ENCODE measurements at regions not wholly inside any gene's neighbourhood (a gene's known extent, or its start where the extent isn't known, plus 50 kb on each side); places are given as distances from the start of the nearest gene placed in this dataset.

DNA sequence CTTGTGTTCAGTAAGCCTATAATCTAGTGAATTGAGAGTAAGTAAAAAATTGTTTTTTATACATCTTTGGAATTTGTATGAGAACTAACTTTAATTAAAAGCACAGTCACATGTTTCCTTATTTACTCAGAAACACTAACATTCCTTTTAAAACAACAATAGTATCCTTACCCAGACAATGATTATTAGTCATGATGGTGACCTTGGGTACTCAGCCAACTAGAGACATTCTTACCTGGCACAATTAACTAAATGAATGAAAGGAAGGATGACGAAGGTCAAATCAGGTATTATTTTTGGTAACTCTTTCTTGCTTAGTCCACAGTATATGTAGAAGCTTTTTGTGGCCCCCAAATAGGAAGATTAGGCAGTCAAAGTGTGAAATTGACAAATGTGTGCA lies 901.0 kb downstream of the FAT4 start:
- 55% methylated on average over 1 of the region's 1 CpG for WGBS
- TF ChIP-seq RAD21 (IDR thresholded peaks at IDR 0.05) (no peak), SP1 (IDR thresholded peaks at IDR 0.05) (no peak), NR2F2 (IDR thresholded peaks at IDR 0.05) (no peak), JUND (IDR thresholded peaks at IDR 0.05) (no peak), FOXA2 (IDR thresholded peaks at IDR 0.05) (no peak), GABPA (IDR thresholded peaks at IDR 0.05 in 1 of 2, conservative IDR thresholded peaks at IDR 0.05 in 1 of 2) (no peak), YY1 (IDR thresholded peaks at IDR 0.05) (no peak), EGR1 (IDR thresholded peaks at IDR 0.05; ENCODE audit: low read depth in 2 of 2) (no peak), HNF4A (conservative IDR thresholded peaks at IDR 0.05) (no peak), HNF4G (IDR thresholded peaks at IDR 0.05) (no peak), RXRA (IDR thresholded peaks at IDR 0.05) (no peak), FOXA1 (IDR thresholded peaks at IDR 0.05) (no peak), TAF1 (conservative IDR thresholded peaks at IDR 0.05) (no peak)
- TF ChIP-seq, protein P1, sequence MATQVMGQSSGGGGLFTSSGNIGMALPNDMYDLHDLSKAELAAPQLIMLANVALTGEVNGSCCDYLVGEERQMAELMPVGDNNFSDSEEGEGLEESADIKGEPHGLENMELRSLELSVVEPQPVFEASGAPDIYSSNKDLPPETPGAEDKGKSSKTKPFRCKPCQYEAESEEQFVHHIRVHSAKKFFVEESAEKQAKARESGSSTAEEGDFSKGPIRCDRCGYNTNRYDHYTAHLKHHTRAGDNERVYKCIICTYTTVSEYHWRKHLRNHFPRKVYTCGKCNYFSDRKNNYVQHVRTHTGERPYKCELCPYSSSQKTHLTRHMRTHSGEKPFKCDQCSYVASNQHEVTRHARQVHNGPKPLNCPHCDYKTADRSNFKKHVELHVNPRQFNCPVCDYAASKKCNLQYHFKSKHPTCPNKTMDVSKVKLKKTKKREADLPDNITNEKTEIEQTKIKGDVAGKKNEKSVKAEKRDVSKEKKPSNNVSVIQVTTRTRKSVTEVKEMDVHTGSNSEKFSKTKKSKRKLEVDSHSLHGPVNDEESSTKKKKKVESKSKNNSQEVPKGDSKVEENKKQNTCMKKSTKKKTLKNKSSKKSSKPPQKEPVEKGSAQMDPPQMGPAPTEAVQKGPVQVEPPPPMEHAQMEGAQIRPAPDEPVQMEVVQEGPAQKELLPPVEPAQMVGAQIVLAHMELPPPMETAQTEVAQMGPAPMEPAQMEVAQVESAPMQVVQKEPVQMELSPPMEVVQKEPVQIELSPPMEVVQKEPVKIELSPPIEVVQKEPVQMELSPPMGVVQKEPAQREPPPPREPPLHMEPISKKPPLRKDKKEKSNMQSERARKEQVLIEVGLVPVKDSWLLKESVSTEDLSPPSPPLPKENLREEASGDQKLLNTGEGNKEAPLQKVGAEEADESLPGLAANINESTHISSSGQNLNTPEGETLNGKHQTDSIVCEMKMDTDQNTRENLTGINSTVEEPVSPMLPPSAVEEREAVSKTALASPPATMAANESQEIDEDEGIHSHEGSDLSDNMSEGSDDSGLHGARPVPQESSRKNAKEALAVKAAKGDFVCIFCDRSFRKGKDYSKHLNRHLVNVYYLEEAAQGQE (IDR thresholded peaks at IDR 0.05), result no peak
- TF ChIP-seq, protein P2, sequence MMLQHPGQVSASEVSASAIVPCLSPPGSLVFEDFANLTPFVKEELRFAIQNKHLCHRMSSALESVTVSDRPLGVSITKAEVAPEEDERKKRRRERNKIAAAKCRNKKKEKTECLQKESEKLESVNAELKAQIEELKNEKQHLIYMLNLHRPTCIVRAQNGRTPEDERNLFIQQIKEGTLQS (IDR thresholded peaks at IDR 0.05), result no peak
- TF ChIP-seq, protein P3, sequence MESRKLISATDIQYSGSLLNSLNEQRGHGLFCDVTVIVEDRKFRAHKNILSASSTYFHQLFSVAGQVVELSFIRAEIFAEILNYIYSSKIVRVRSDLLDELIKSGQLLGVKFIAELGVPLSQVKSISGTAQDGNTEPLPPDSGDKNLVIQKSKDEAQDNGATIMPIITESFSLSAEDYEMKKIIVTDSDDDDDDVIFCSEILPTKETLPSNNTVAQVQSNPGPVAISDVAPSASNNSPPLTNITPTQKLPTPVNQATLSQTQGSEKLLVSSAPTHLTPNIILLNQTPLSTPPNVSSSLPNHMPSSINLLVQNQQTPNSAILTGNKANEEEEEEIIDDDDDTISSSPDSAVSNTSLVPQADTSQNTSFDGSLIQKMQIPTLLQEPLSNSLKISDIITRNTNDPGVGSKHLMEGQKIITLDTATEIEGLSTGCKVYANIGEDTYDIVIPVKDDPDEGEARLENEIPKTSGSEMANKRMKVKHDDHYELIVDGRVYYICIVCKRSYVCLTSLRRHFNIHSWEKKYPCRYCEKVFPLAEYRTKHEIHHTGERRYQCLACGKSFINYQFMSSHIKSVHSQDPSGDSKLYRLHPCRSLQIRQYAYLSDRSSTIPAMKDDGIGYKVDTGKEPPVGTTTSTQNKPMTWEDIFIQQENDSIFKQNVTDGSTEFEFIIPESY (IDR thresholded peaks at IDR 0.05), result no peak
- TF ChIP-seq, protein P4, sequence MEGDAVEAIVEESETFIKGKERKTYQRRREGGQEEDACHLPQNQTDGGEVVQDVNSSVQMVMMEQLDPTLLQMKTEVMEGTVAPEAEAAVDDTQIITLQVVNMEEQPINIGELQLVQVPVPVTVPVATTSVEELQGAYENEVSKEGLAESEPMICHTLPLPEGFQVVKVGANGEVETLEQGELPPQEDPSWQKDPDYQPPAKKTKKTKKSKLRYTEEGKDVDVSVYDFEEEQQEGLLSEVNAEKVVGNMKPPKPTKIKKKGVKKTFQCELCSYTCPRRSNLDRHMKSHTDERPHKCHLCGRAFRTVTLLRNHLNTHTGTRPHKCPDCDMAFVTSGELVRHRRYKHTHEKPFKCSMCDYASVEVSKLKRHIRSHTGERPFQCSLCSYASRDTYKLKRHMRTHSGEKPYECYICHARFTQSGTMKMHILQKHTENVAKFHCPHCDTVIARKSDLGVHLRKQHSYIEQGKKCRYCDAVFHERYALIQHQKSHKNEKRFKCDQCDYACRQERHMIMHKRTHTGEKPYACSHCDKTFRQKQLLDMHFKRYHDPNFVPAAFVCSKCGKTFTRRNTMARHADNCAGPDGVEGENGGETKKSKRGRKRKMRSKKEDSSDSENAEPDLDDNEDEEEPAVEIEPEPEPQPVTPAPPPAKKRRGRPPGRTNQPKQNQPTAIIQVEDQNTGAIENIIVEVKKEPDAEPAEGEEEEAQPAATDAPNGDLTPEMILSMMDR (IDR thresholded peaks at IDR 0.05; ENCODE audit: low read depth, low read length, missing input control), result no peak
- TF ChIP-seq, protein P5, sequence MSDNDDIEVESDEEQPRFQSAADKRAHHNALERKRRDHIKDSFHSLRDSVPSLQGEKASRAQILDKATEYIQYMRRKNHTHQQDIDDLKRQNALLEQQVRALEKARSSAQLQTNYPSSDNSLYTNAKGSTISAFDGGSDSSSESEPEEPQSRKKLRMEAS (IDR thresholded peaks at IDR 0.05), result no peak
- no peak overlapping the region for H3K27ac ChIP-seq (ENCODE audit: low read depth in 1 of 2, low read length in 2 of 2)

More for the DNA sequence above, 901.0 kb downstream of the FAT4 start:
- Histone ChIP-seq H3K4me1 (ENCODE audit: control insufficient read depth in 4 of 4, insufficient read depth in 4 of 4, low read length in 3 of 4) (no peaks in the 10 kb centered on the region), H3K27me3 (ENCODE audit: control insufficient read depth in 4 of 4, insufficient read depth in 4 of 4, low read length in 3 of 4) (no peaks in the 10 kb centered on the region), H3K9ac (ENCODE audit: low read depth in 1 of 2, low read length in 2 of 2) (no peak overlapping the region), H3K36me3 (ENCODE audit: control insufficient read depth in 4 of 4, insufficient read depth in 3 of 4, low read depth in 1 of 4, low read length in 3 of 4) (no peaks in the 10 kb centered on the region), H3K9me3 (ENCODE audit: control insufficient read depth in 4 of 4, low read length in 3 of 4) (no peaks in the 10 kb centered on the region), H3K4me3 (ENCODE audit: low read depth in 1 of 3, low read length in 3 of 3) (no peak overlapping the region)
- no peak for DNase-seq (ENCODE audit: low spot score)
